Stimulated activated CD8-positive, alpha-beta memory T cell treated with anti-CD3 and anti-CD28 coated beads, Interleukin-12 subunit alpha, Interleukin-12 subunit beta, amount 100 ng/mL, for 4 hours (primary cell): ENCODE measurements at regions not wholly inside any gene's neighbourhood (a gene's known extent, or its start where the extent isn't known, plus 50 kb on each side); places are given as distances from the start of the nearest gene placed in this dataset.

Experiments used
- DNase-seq: peaks from one replicate; pipeline ENCODE4 v3.0.0-alpha.2; 2020; ENCODE audit warnings: low read depth

DNA sequence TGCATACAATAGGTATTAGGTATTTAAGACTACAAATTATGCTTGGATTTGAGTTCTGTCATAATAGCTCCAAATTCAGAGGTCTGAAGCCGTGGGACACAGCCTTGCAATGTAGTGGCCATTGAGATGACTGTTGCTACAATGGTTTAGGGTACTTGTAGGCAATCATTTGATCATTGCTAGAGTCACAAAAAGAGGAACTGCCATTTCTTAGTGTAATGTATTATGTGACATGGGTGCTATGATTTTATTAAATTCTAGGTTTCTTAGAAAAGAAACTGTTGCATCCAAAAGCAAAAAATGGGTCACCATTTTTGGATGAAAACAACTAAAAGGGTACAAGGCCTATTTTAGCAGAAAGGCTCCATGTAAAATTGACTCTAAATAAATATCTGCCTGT is 129.9 kb upstream of the ZNF644 start:
- no peak for DNase-seq

GRCh38 chr1:91148641-91149069 is 126.8 kb upstream of the ZNF644 start:
- DNase-seq, result no peak

DNA sequence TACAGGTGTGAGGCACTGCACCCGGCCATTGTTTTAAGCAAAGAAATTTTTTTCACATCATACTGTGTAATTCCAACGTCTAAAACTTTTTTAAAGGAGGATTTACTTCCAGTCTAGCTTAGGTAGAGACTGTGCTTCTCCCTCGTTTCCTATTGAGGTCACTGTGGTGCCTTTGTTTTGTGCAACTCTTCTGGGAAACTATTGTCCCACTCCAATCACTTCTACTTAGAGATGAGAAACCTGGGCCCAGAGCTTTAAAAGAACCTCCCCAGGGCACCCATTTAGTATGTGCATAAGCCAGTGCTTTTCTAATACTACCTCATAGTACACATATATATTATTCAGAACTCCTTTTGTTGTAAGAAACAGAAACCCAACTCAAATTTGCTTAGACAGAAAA is 120.0 kb upstream of the ZNF644 start:
- no peak for DNase-seq

GRCh38 chr1:91138959-91139358 is 117.1 kb upstream of the ZNF644 start:
- no peak for DNase-seq

DNA sequence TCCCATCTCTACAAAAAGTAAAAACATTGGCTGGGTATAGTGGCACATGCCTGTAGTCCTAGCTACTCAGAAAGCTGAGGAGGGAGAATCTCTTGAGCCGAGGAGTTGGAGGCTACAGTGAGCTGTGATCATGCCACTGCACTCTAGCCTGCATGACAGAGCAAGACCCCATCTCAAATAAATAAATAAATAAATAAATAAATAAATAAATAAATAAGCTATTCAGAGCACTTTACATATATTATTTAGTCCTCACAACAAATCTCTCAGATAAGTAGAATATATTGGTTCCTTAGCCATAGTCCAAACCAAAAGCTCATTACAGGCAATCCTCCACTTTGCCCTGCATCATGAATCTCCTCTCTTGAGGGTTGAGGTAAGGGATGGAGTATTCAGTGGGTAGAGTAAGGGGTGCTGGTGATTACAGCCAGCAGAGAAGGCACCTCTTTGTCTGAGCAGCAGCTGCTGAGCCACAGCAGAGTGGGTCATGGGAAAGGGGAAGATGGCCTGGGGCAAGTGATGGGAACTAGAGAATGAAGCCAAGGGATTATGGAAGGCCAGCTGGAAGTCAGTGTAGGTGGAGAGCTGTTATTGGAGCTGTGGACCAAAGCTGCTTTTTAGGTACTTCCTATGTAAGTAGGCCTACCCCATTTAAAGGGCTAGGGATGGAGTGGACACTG is 115.5 kb upstream of the ZNF644 start:
- no peak for DNase-seq

DNA sequence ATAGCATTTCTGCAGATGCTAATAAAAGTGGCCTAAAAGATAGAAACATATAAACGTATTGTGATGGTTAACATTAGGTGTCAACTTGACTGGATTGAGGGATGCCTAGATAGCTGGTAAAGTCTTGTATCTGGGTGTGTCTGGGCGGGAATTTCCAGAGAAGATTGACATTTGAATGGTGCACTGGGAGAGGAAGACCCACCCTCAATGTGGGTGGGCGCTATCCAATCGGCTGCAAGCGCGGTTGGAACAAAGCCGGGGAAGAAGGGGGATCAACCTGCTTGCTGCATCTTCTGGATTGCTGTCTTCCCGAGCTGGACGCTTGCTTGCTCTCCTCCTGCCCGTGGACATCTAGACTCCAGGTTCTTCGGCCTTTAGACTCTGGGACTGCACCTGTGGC is 114.0 kb upstream of the ZNF644 start:
- no peak for DNase-seq

GRCh38 chr1:91133248-91133647 is 111.4 kb upstream of the ZNF644 start:
- no peak for DNase-seq

GRCh38 chr1:91130256-91130985 is 108.6 kb upstream of the ZNF644 start:
- DNase-seq, result no peak

- DNase-seq, result no peak
Measured at GRCh38 chr1:91129458-91129857, 107.6 kb upstream of the ZNF644 start.

- DNase-seq, result no peak
Measured at GRCh38 chr1:91129017-91129416, 107.2 kb upstream of the ZNF644 start.

DNA sequence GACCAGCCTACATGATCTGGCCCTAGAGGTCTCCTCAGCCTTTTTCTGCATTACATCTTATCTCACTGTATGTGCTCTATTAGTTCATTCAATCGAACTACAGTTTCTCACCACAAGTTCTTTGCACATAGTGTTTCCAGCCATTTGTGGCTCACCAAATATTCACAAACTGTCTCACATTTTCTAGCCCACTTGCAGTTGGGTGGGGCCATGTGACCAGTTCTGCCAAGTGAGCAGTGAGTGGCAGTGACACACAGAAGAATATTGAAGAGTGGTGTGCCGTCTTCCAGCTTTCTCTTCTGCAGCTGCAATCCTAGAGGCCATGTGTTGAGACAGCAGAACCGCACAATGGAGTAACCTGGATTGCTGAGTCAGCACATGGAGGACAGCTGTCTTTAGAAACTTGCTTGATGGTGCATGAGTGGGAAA is 103.2 kb upstream of the ZNF644 start:
- no peak for DNase-seq

GRCh38 chr1:91124290-91124985 is 102.6 kb upstream of the ZNF644 start:
- no peak for DNase-seq

DNA sequence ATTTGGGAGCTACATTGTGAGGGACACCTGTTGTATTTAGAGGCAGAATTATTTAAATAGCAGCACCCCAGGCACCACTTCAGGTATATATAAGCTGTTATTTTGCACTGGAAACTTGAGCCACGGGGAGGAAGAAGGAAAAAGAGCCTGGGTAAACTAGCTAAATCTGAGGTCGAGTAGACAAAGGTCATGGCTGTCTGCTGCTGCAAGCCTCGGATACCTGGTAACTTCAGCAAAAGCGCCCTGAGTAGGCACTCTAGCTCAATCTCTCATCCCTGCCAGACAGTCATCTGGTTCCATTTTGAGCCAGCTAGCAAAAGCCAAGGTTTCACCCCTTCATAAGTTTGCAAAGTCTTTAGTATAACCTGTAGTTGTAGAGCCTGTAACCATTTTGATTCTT is 101.9 kb upstream of the ZNF644 start:
- no peak for DNase-seq

DNA sequence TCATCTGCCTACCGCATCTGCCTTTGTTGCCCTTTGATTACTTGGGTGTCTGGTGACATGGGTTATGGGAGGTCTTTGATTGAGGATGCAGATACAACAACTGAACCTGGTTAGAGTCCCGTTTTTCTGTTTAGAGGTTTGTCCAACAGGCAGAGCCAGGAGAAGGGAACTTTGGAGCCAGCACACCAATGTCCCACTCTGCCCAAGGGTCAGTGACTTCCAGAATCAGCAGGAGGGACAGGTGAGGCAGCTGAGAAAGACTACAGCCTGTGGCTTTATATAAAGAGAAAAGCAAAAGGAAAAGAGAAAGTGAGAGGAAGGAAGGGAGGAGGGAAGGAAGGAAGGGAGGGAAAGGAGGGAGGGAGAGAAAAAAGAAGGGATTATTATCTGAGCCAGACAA is 101.5 kb upstream of the ZNF644 start:
- DNase-seq, result no peak

DNA sequence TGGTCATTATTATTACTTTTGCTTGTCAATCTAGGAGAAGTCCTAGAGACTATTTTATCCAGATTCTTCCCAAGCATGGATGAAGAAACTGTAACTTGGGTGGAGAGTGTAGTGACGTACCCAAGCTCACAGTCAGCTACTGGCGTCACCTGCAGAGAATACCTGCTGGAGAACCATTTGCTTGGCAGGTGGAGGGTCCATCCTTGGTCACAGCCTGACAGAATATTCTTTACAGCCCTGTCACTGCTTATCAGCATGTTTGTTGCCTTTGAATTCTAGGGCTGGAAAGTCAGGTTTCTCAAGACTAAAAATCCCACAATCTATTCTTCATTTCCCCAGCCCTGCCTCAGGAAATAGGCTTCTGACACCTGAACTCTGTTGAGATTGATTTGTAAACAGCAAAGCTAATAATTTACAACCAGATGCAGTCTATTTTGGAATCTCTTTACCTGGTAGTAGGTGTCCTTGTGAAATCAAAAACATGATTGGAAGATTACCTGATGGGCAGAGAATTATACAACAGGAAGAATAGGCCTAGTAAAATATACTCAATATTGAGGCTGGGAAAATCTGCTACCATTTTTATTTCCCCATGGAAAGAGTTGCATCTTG is 100.4 kb upstream of the ZNF644 start:
- no peak for DNase-seq

DNA sequence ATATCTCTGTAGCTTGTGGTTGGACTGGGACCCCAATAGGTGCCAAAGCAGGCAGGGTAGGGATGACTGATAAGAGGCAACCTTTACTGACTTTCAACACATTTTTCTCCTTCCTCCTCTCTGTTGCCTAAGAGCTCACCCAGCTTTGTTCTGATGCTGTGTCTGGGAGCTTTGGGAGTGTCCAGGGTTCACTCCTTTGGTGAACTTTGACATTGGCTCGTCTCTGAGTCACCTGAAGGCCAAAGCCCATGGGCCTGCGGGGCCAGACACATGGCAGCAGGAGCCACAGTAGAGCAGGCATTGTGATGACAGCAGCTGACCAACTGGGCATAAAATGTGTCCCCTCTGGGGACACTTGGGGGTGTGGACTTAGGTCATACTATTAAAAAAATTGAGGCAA is 99.5 kb upstream of the ZNF644 start:
- no peak for DNase-seq

- no peak for DNase-seq
Measured at GRCh38 chr1:91120936-91121335, 99.1 kb upstream of the ZNF644 start.

DNA sequence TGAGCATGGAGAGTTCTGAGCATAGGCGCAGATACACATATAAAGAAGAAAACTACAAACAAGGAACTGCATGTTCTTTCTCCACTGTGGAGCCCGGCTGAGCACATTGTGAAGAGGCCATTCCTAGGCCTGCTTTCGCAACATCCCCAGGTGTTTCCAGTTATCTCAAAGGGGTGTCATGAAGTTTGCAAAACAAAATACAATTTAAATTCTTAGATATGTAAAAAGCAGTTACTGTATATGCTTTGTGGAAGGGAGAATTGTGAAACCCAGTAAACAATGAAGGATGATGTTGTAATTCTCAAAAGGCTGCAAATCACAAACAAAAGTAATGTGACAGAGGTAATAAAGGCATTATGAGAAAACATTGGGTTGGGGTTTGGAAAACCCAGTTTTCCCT is 98.6 kb upstream of the ZNF644 start:
- DNase-seq, result no peak

DNA sequence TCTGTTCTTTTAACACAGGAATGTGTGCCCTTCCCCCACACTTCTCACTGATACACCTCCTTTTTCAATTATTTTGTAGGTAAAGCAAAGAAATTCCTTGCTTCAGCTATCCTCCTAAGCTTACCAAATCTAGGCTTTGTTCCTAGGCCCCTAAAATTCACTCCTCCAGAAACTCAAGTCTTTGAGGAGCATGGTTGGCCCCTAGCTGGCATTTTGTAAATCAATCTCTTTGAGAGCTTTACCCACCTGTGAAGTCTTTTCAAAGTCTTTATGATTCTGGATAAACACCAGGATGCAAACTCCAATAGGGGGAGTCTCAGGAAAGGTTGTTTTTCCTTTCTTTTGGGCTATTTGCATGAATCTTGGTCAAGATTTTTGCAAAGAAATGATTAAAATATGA is 82.9 kb upstream of the ZNF644 start:
- no peak for DNase-seq

DNA sequence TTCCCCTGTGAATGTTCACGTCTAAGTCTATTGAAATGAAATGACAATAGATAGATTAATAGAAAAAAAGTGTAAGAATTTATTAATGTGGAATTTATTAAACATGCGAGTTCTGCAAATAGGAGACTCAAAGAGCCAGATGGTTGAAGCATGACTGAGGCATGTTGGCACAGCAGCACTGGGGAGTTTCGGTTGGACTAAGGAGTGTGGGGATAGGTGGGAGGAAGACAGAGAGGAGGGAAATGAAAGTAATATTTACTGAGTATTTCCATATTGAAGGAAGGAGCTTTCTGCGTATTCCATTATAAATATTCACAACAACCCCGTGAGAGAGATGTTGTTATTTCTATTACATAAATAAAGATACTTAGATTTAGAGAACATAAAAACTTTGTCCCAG is 79.5 kb upstream of the ZNF644 start:
- no peak for DNase-seq

GRCh38 chr1:91099746-91100621 is 78.1 kb upstream of the ZNF644 start:
- DNase-seq, result no peak
